A549 (cell line): ENCODE measurements at regions not wholly inside any gene's neighbourhood (a gene's known extent, or its start where the extent isn't known, plus 50 kb on each side); places are given as distances from the start of the nearest gene placed in this dataset.

Experiments
- CHD2 ChIP-seq: fragments of 150-350 bp; IDR thresholded peaks from 2 replicates; pipeline ENCODE4 v1.6.1; 2014; ENCODE audit warnings: low read length; ENCODE audit not compliant: partially characterized antibody
- CTCF ChIP-seq: fragments of >200 bp; sonication (Bioruptor Twin); formaldehyde crosslinking; IDR thresholded peaks from 3 replicates; pipeline ENCODE4 v1.5.1; 2016
- EP300 ChIP-seq, 2 experiments: fragments of >200 bp; sonication (Bioruptor Twin); formaldehyde crosslinking; IDR thresholded peaks; 2 replicates in 1 of 2; 3 replicates in 1 of 2; pipeline ENCODE4 v1.6.1; 2016 to 2017
- NR3C1 ChIP-seq: fragments of >200 bp; sonication (Bioruptor Twin); formaldehyde crosslinking; IDR thresholded peaks from 3 replicates; pipeline ENCODE4 v1.6.1; 2017

- TF ChIP-seq CHD2 (no peak), NR3C1 (no peak), EP300 (IDR thresholded peaks at IDR 0.05) (no peak), CTCF (no peak)
These were observed 131.2 kb downstream of the TMEM30B start for GRCh38 chr14:61149896-61150295.
